Esophagus muscularis mucosa (tissue), 3 donors: ENCODE measurements at regions not wholly inside any gene's neighbourhood (a gene's known extent, or its start where the extent isn't known, plus 50 kb on each side); places are given as distances from the start of the nearest gene placed in this dataset.
"Not testable (repeated sequence)": the region's sequence is repeated elsewhere in the genome, so short reads cannot be mapped to it uniquely, and the experiment has no call there.

Experiments used
- CTCF ChIP-seq, 3 experiments: fragments of 200-600 bp in 2 of 3; fragments of 450-650 bp in 1 of 3; sonication (generic) in 2 of 3; IDR thresholded peaks; one replicate each; pipeline ENCODE4 v1.5.1; 2017 to 2019; ENCODE audit warnings: antibody characterized with exemption in 3 of 3, mild to moderate bottlenecking in 2 of 3, moderate library complexity in 1 of 3
- POLR2AphosphoS5 ChIP-seq, 2 donors: sonication (generic); formaldehyde crosslinking; IDR thresholded peaks; one replicate each; pipeline ENCODE4 v1.6.1; 2017; ENCODE audit warnings: antibody characterized with exemption in 2 of 2

- not testable (repeated sequence) for TF ChIP-seq POLR2AphosphoS5, CTCF (IDR thresholded peaks at IDR 0.05)
Observed at GRCh38 chr6:158881276-158881675, 62.1 kb upstream of the EZR start.
